GM23338 (cell line): ENCODE measurements at regions not wholly inside any gene's neighbourhood (a gene's known extent, or its start where the extent isn't known, plus 50 kb on each side); places are given as distances from the start of the nearest gene placed in this dataset.

ENCODE experiments used
- ATAC-seq: fragments of 200-7000 bp; cut with Tn5 transposase; 3 replicates; pipeline ENCODE4 v1.9.1; 2020
- DNase-seq: peaks from one replicate; pipeline ENCODE4 v3.0.0-alpha.2; 2015; ENCODE audit warnings: low spot score
- H2AFZ ChIP-seq: fragments of 200-600 bp; sonication (generic); 2 replicates; pipeline ENCODE4 v1.8.0; 2016; ENCODE audit warnings: antibody characterized with exemption, mild to moderate bottlenecking, moderate library complexity
- H3F3A ChIP-seq: fragments of 200-600 bp; sonication (generic); replicated peaks from 2 replicates; pipeline ENCODE4 v1.8.0; 2017; ENCODE audit warnings: antibody characterized with exemption, mixed run types, low read depth
- H3K27ac ChIP-seq: fragments of 200-600 bp; sonication (generic); 2 replicates; pipeline ENCODE4 v1.6.1; 2016; ENCODE audit warnings: low read depth
- H3K27me3 ChIP-seq: fragments of 200-600 bp; sonication (generic); 2 replicates; pipeline ENCODE4 v1.8.0; 2016; ENCODE audit warnings: mild to moderate bottlenecking, mixed run types, moderate library complexity; ENCODE audit not compliant: insufficient read depth
- H3K36me3 ChIP-seq: fragments of 200-600 bp; sonication (generic); 2 replicates; pipeline ENCODE4 v1.8.0; 2016; ENCODE audit warnings: mild to moderate bottlenecking; ENCODE audit not compliant: insufficient read depth
- H3K4me1 ChIP-seq: fragments of 200-600 bp; sonication (generic); 2 replicates; pipeline ENCODE4 v1.8.0; 2016; ENCODE audit warnings: mild to moderate bottlenecking, moderate library complexity; ENCODE audit not compliant: insufficient read depth
- H3K4me2 ChIP-seq: fragments of 200-600 bp; sonication (generic); 2 replicates; pipeline ENCODE4 v1.7.1; 2017; ENCODE audit warnings: mixed run types
- H3K4me3 ChIP-seq: fragments of 200-600 bp; sonication (generic); 2 replicates; pipeline ENCODE4 v1.6.1; 2016; ENCODE audit warnings: mixed run types
- H3K79me2 ChIP-seq: fragments of 200-600 bp; sonication (generic); replicated peaks from 2 replicates; pipeline ENCODE4 v1.8.0; 2017; ENCODE audit warnings: mild to moderate bottlenecking; ENCODE audit not compliant: insufficient read depth
- H3K9me2 ChIP-seq: fragments of 200-600 bp; sonication (generic); 2 replicates; pipeline ENCODE4 v1.8.0; 2017; ENCODE audit not compliant: insufficient read depth
- H4K20me1 ChIP-seq: fragments of 200-600 bp; sonication (generic); replicated peaks from 2 replicates; pipeline ENCODE4 v1.8.0; 2017; ENCODE audit warnings: mild to moderate bottlenecking; ENCODE audit not compliant: insufficient read depth
- H3K27ac Mint-ChIP-seq: 2 replicates; pipeline ENCODE4 v1.8.0; 2020; ENCODE audit warnings: inconsistent platforms, mild to moderate bottlenecking, moderate library complexity, mixed read lengths
- H3K27me3 Mint-ChIP-seq: 3 replicates; pipeline ENCODE4 v1.8.0; 2022; ENCODE audit warnings: low read depth, mild to moderate bottlenecking, moderate library complexity, mixed read lengths, inconsistent platforms; ENCODE audit not compliant: insufficient read depth, poor library complexity
- H3K36me3 Mint-ChIP-seq: 3 replicates; pipeline ENCODE4 v1.8.0; 2021; ENCODE audit warnings: low read depth, mild to moderate bottlenecking, inconsistent platforms, moderate library complexity, mixed read lengths
- H3K4me1 Mint-ChIP-seq: 3 replicates; pipeline ENCODE4 v1.8.0; 2020; ENCODE audit warnings: mild to moderate bottlenecking, inconsistent platforms, mixed read lengths
- H3K4me3 Mint-ChIP-seq: 3 replicates; pipeline ENCODE4 v1.8.0; 2021; ENCODE audit warnings: moderate library complexity, mild to moderate bottlenecking, inconsistent platforms, mixed read lengths
- H3K9me3 Mint-ChIP-seq: 3 replicates; pipeline ENCODE4 v1.8.0; 2020; ENCODE audit warnings: moderate library complexity, mild to moderate bottlenecking, inconsistent platforms, mixed read lengths
- CREB1 ChIP-seq: fragments of 250-450 bp; sonication (Bioruptor Pico); IDR thresholded peaks from 2 replicates; pipeline ENCODE4 v1.5.0; 2020; ENCODE audit warnings: low read depth, mild to moderate bottlenecking, moderate library complexity
- CTCF ChIP-seq, 2 experiments: fragments of 200-600 bp in 1 of 2; sonication (generic) in 1 of 2; conservative IDR thresholded peaks; 2 replicates each; pipeline versions ENCODE4 v1.5.1 to v1.6.1; 2016 to 2017; ENCODE audit warnings: antibody characterized with exemption in 2 of 2, low read depth in 2 of 2, mild to moderate bottlenecking in 2 of 2, moderate library complexity in 1 of 2
- ETS1 ChIP-seq: IDR thresholded peaks from 2 replicates; pipeline ENCODE4 v1.6.1; 2016; ENCODE audit warnings: antibody characterized with exemption
- EZH2 ChIP-seq: fragments of 200-600 bp; sonication (generic); IDR thresholded peaks from one replicate; pipeline ENCODE4 v1.8.0; 2017; ENCODE audit warnings: antibody characterized with exemption, mild to moderate bottlenecking, low read depth; ENCODE audit not compliant: unreplicated experiment
- EZH2phosphoT487 ChIP-seq: fragments of 200-600 bp; sonication (generic); IDR thresholded peaks from one replicate; pipeline ENCODE4 v1.8.1; 2018; ENCODE audit warnings: antibody characterized with exemption; ENCODE audit not compliant: unreplicated experiment
- JUNB ChIP-seq: IDR thresholded peaks from one replicate; pipeline ENCODE4 v1.6.1; 2016; ENCODE audit warnings: antibody characterized with exemption; ENCODE audit not compliant: unreplicated experiment
- NANOG ChIP-seq: IDR thresholded peaks from 2 replicates; pipeline ENCODE4 v1.6.1; 2016; ENCODE audit warnings: antibody characterized with exemption, borderline replicate concordance
- POLR2AphosphoS5 ChIP-seq: IDR thresholded peaks from 2 replicates; pipeline ENCODE4 v1.6.1; 2016; ENCODE audit warnings: antibody characterized with exemption, low read depth
- REST ChIP-seq: IDR thresholded peaks from one replicate; pipeline ENCODE4 v1.6.1; 2018; ENCODE audit warnings: antibody characterized with exemption; ENCODE audit not compliant: unreplicated experiment
- STAT1 ChIP-seq: IDR thresholded peaks from one replicate; pipeline ENCODE4 v1.6.1; 2016; ENCODE audit warnings: antibody characterized with exemption; ENCODE audit not compliant: unreplicated experiment
- ZNF114 ChIP-seq: fragments of 250-450 bp; sonication (Bioruptor Pico); IDR thresholded peaks from 2 replicates; pipeline ENCODE4 v1.5.0; 2020; ENCODE audit warnings: mild to moderate bottlenecking, moderate library complexity
- ZNF331 ChIP-seq: fragments of 250-450 bp; sonication (Bioruptor Pico); IDR thresholded peaks from 2 replicates; pipeline ENCODE4 v1.5.0; 2020; ENCODE audit warnings: low read depth, mild to moderate bottlenecking, moderate library complexity
- ZNF462 ChIP-seq: fragments of 250-450 bp; sonication (Bioruptor Pico); IDR thresholded peaks from 2 replicates; pipeline ENCODE4 v1.5.0; 2020; ENCODE audit warnings: mild to moderate bottlenecking, moderate library complexity

GRCh38 chrX:40325161-40325560 is 227.4 kb upstream of the BCOR start:
- DNase-seq, result no peak
- Mint-ChIP-seq H3K4me3 (no peak overlapping the region), H3K36me3 (peaks cover 9% of the 10 kb centered on the region), H3K27me3 (peaks cover 2% of the 10 kb centered on the region), H3K9me3 (peaks cover 8% of the 10 kb centered on the region; the same call in 1 of the 3 replicates), H3K27ac (no peak overlapping the region), H3K4me1 (peaks cover 4% of the 10 kb centered on the region; the same call in 1 of the 3 replicates)
- Histone ChIP-seq H3K79me2 (no peaks in the 10 kb centered on the region), H3K4me3 (no peak overlapping the region), H3K27ac (no peak overlapping the region), H4K20me1 (no peaks in the 10 kb centered on the region), H3K4me2 (no peak overlapping the region), H3K27me3 (no peaks in the 10 kb centered on the region), H3K4me1 (no peaks in the 10 kb centered on the region), H3K9me2 (no peaks in the 10 kb centered on the region), H3F3A (no peaks in the 10 kb centered on the region), H2AFZ (no peak overlapping the region), H3K36me3 (no peaks in the 10 kb centered on the region)
- TF ChIP-seq CREB1 (CRISPR knock-in tag) (no peak), JUNB (no peak), ETS1 (no peak), REST (no peak), ZNF331 (CRISPR knock-in tag) (no peak), EZH2 (no peak), NANOG (no peak), ZNF114 (no peak), CTCF (conservative IDR thresholded peaks at IDR 0.05; ENCODE audit: low read depth in 2 of 2) (no peak), ZNF462 (no peak), STAT1 (no peak), EZH2phosphoT487 (no peak), POLR2AphosphoS5 (no peak)
- no peak for ATAC-seq
